ENCODE measurements at regions not wholly inside any gene's neighbourhood (a gene's known extent, or its start where the extent isn't known, plus 50 kb on each side); places are given as distances from the start of the nearest gene placed in this dataset.
"Not testable (repeated sequence)": the region's sequence is repeated elsewhere in the genome, so short reads cannot be mapped to it uniquely, and the experiment has no call there.

- peaks cover 10% of the 10 kb centered on the region for H3K9me3 Mint-ChIP-seq
- DNase-seq (ENCODE audit: low spot score), result no peak
These were observed 75.9 kb downstream of the BUB3 start for GRCh38 chr10:123229927-123230630.

GRCh38 chr10:123232879-123233278, 78.7 kb downstream of the BUB3 start:
- H3K4me3 Mint-ChIP-seq; H3K4me3 ChIP-seq; H3K27ac Mint-ChIP-seq; H3K27me3 Mint-ChIP-seq (ENCODE audit: insufficient read depth, low read depth); H3K4me2 ChIP-seq; DNase-seq (ENCODE audit: low spot score); H3K27ac ChIP-seq; H3K36me3 ChIP-seq; H3K9ac ChIP-seq; H4K20me1 ChIP-seq (ENCODE audit: low read depth); H3K27me3 ChIP-seq; H3K9me3 ChIP-seq (ENCODE audit: low read depth); H3K79me2 ChIP-seq (ENCODE audit: low read depth); H3K4me1 Mint-ChIP-seq; H2AFZ ChIP-seq (replicated peaks); H3K4me1 ChIP-seq; H3F3A ChIP-seq (ENCODE audit: low read depth): not testable (repeated sequence)
- peaks cover 16% of the 10 kb centered on the region for H3K9me3 Mint-ChIP-seq
- H3K36me3 Mint-ChIP-seq, result peaks cover 12% of the 10 kb centered on the region

More at GRCh38 chr10:123229927-123230630, 75.9 kb downstream of the BUB3 start:
- no peak overlapping the region for H3K4me3 ChIP-seq
- no peak for TF ChIP-seq CTCF (IDR thresholded peaks at IDR 0.05)
- TF ChIP-seq EZH2 (IDR thresholded peaks at IDR 0.05), result no peak
- no peak for TF ChIP-seq EZH2phosphoT487 (IDR thresholded peaks at IDR 0.05)
- H3K79me2 ChIP-seq (ENCODE audit: low read depth), result no peaks in the 10 kb centered on the region
- H3K27me3 Mint-ChIP-seq (ENCODE audit: insufficient read depth, low read depth), result no peaks in the 10 kb centered on the region
- no peak overlapping the region for H3K27ac Mint-ChIP-seq
- H3K36me3 Mint-ChIP-seq, result peaks cover 9% of the 10 kb centered on the region
- H3K27me3 ChIP-seq, result no peaks in the 10 kb centered on the region
- no peaks in the 10 kb centered on the region for H3F3A ChIP-seq (ENCODE audit: low read depth)
- H3K27ac ChIP-seq, result no peak overlapping the region
- no peaks in the 10 kb centered on the region for H3K9me3 ChIP-seq (ENCODE audit: low read depth)
- no peak overlapping the region for H2AFZ ChIP-seq (replicated peaks)
- no peak overlapping the region for H3K4me2 ChIP-seq
- H3K4me3 Mint-ChIP-seq, result no peak overlapping the region
- peaks cover 4% of the 10 kb centered on the region for H3K36me3 ChIP-seq
- no peaks in the 10 kb centered on the region for H3K4me1 Mint-ChIP-seq
- H3K9ac ChIP-seq, result no peak overlapping the region
- H4K20me1 ChIP-seq (ENCODE audit: low read depth), result no peaks in the 10 kb centered on the region
- H3K4me1 ChIP-seq, result no peaks in the 10 kb centered on the region

GRCh38 chr10:123235014-123235413, 80.8 kb downstream of the BUB3 start:
- H3K4me1 Mint-ChIP-seq; H3K27me3 Mint-ChIP-seq (ENCODE audit: insufficient read depth, low read depth); H3K4me3 Mint-ChIP-seq; H2AFZ ChIP-seq (replicated peaks); H3K36me3 ChIP-seq; H3K4me1 ChIP-seq; H3K4me3 ChIP-seq; DNase-seq (ENCODE audit: low spot score); H3F3A ChIP-seq (ENCODE audit: low read depth); H3K79me2 ChIP-seq (ENCODE audit: low read depth); H3K27ac Mint-ChIP-seq; H3K9me3 ChIP-seq (ENCODE audit: low read depth); H4K20me1 ChIP-seq (ENCODE audit: low read depth); H3K27ac ChIP-seq; H3K9ac ChIP-seq; H3K27me3 ChIP-seq; H3K4me2 ChIP-seq: not testable (repeated sequence)
- peaks cover 12% of the 10 kb centered on the region for H3K36me3 Mint-ChIP-seq
- H3K9me3 Mint-ChIP-seq, result peaks cover 16% of the 10 kb centered on the region

- H4K20me1 ChIP-seq (ENCODE audit: low read depth), result no peaks in the 10 kb centered on the region
- Mint-ChIP-seq H3K4me3 (no peak overlapping the region), H3K27ac (no peak overlapping the region), H3K36me3 (peaks cover 12% of the 10 kb centered on the region), H3K4me1 (no peaks in the 10 kb centered on the region), H3K27me3 (ENCODE audit: insufficient read depth, low read depth) (peaks cover 4% of the 10 kb centered on the region), H3K9me3 (peaks cover 16% of the 10 kb centered on the region)
- H3K9ac ChIP-seq, result no peak overlapping the region
- H2AFZ ChIP-seq (replicated peaks), result no peak overlapping the region
- H3K4me2 ChIP-seq, result no peak overlapping the region
- no peaks in the 10 kb centered on the region for H3K9me3 ChIP-seq (ENCODE audit: low read depth)
- no peaks in the 10 kb centered on the region for H3K36me3 ChIP-seq
- H3K4me3 ChIP-seq, result no peak overlapping the region
- H3K79me2 ChIP-seq (ENCODE audit: low read depth), result no peaks in the 10 kb centered on the region
- peak; percentile 54 for DNase-seq (ENCODE audit: low spot score)
- H3K27ac ChIP-seq, result no peak overlapping the region
- no peaks in the 10 kb centered on the region for H3F3A ChIP-seq (ENCODE audit: low read depth)
- no peak for TF ChIP-seq EZH2phosphoT487 (IDR thresholded peaks at IDR 0.05)
- no peak for TF ChIP-seq EZH2 (IDR thresholded peaks at IDR 0.05)
- TF ChIP-seq CTCF (IDR thresholded peaks at IDR 0.05), result peak; percentile 56
- no peaks in the 10 kb centered on the region for H3K4me1 ChIP-seq
- no peaks in the 10 kb centered on the region for H3K27me3 ChIP-seq
These were observed 81.9 kb downstream of the BUB3 start for GRCh38 chr10:123236126-123236525.

Data from neural progenitor cell (in vitro differentiated cells).